Fibroblast of peridontal ligament (primary cell): ENCODE measurements at regions not wholly inside any gene's neighbourhood (a gene's known extent, or its start where the extent isn't known, plus 50 kb on each side); places are given as distances from the start of the nearest gene placed in this dataset.
"Not testable (repeated sequence)": the region's sequence is repeated elsewhere in the genome, so short reads cannot be mapped to it uniquely, and the experiment has no call there.

Experiments
- DNase-seq: peaks from one replicate; pipeline ENCODE4 v3.0.0-alpha.2; 2010; ENCODE audit errors: extremely low read depth

- peak; percentile 85 for DNase-seq
Observed at GRCh38 chr6:6724539-6725467, 136.3 kb downstream of the LY86 start.

- no peak for DNase-seq
Observed at GRCh38 chr6:6725468-6726209, 137.1 kb downstream of the LY86 start.

- no peak for DNase-seq
Observed at GRCh38 chr6:6728169-6728941, 139.8 kb downstream of the LY86 start.

DNA sequence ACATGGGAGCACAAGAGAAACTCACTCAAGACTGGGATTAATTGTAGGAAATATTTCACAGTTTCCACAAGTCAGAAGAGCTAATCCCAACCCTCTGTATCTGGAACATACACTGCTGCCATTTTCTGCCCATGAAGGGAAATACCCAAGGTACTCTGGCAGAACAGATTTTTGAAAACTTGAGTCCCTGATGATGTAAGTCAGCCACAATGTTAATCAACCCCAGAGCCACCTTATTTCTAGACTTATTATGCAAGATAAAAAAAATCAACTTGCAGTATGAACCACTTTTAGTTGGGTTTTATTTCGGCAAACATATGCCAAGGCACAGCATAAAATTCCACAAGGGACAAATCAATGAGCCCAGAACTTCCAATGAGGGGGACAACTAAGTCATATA, 141.5 kb downstream of the LY86 start:
- peak; percentile 67 for DNase-seq

DNA sequence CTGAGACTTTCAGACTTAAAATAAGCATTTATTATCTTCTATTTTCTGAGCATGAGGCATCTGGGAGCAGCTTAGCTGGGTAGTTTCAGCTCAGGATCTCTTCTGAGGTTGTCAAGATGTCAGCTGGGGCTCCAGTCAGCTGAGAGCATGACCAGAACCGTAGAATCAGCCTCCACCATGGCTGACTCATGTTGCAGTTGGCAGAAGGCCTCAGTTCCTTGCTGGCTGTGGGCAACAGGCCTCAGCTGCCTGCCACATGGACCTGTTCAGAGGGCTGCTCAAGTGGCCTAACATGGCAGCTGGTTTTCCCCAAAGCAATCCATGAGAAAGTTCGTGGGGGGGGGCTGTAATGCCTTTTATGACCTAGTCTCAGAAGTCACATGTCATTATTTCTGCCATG, 142.3 kb downstream of the LY86 start:
- DNase-seq = peak; percentile 94

DNA sequence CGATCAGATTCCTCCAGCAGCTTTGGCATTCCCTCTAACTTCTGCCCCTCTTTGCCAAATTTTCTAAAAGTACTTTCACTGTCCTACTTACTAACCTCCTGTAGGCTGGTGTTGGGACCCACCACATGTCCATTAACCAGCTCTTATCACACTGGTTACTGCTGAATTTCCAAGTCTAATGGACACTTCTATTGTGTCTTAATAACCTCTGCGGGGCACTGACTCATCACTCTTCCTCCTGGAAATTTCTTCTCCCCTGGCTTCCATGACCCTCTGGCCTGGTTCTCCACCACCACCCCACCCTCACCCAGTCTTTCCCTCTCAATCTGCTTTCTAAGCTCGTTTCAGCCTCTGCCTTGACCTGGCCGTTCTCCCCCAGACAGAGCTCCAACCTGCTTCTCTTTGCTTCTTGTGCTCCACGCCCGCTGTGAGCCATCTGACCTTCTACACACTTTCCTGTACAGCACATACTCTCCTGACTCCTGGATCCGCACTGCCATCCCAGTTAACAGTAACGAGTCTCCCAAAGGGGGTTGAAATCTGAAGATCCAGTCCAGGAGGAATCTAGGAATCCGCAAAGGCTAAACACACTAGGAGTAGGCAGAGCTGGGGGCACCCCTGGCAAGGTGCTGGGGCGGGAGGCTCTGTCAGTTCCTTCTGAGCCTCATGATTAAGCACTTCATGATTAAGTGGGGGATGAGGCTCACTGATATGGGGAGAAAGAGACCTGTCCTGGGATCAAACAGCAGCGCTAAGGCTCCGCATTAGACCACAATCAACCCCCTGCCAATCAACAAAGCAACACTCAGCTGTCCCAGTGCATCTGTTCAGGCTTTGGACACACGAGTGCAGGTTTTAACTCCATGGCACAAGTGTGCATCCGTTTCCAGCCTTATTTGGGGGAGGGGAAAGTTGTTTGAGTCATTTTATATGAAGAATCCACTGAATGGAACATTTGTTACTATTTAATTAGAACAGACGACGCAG, 146.3 kb downstream of the LY86 start:
- DNase-seq = no peak

DNA sequence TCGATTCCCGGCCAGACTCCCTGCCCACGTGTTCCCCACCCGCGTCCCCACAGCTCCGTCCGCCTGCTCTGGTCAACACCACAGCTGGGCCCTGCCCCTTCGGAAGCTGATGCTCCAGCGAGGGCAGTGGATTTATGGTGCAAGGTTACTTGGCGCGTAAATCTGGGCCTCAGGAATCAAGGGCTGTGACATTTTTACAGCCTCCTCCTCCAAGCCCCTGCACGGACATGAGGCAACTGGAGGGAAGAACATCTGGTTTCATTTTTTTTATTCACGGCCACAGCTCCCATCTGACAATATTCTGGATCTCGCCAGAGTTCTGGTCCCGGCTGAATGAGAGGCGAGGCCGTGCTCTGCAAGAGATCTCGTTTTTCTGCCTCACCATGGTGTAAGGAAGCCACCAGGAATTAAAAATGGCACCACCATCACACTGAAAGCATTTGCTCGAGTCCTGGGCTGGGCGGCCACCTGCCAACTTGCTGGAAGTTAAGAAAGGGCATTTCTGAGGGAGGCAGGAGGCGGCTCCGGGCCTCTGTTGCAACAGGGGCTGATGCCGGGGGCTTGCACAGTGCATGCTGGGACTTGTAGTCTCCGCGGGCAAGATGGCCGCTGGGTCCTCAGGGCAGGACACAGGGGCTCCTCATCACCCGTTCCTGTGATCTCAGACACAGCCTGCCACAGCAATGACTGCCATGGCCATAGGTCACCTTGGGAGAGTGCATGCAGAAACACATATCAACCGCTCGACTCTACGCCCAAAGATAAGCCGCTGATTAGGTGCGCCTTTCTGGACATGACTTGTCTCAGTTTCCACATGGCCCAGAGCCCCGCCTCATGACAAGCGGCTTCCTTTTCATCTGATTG, 148.5 kb downstream of the LY86 start:
- DNase-seq = peak; percentile 39

DNA sequence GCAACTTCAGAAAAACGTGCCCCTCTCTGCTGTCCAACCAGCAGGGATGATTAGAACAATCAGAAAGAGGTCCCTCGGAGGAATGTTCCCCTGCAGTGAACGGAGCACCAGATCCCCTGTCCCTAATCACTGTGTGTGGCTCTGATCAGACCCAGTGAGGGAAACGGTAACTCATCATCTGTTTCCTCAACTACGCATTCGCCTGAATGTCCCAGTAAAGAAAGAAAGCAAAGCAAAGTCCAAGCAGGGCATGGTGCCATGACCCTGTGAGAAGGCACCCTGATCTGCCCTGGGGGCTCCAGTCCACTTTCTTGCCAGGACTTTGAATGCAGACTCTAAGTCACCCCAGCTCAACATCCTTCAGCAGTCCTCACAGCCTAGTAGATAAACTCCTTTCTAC, 149.2 kb downstream of the LY86 start:
- DNase-seq = no peak

DNA sequence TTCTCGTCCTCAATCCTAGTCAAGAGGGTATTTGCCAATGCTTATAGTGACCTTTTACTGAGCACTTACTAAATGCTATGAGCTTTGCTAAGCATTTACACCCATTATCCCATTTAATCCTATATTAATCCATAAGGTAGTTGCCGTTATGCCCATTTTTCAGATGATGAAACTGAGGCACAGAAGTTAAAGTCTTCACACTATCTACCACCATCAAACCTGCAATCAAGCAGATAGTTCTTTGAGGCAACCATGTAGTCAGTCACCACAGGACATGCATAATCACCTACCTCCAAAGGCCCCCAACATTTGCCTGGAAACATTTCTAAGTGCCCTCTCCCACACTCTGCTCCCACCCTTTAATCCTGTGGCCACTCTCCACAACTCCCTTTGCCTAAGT, 149.6 kb downstream of the LY86 start:
- DNase-seq = no peak

GRCh38 chr6:6738922-6739716, 150.6 kb downstream of the LY86 start:
- DNase-seq = no peak

DNA sequence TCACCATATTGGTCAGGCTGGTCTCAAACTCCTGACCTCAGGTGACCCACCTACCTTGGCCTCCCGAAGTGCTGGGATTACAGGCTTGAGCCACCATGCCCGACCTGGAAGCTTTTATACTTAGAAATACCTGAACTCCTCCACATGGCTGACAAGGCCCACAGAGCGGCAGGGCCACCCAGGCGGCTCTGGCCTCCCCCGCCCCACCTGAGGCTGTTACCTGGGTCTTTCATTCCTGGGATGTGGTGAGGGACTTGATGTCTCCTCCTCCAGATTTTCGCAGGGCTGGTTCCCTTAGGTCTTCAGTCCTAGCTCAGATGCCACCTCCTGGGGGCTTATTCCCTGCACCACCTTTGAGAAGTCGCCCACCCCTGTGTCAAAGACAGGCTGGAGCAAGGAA, 152.1 kb downstream of the LY86 start:
- no peak for DNase-seq

GRCh38 chr6:6741264-6741663, 152.7 kb downstream of the LY86 start:
- no peak for DNase-seq

- no peak for DNase-seq
Observed at GRCh38 chr6:6742535-6742934, 154.0 kb downstream of the LY86 start.

- no peak for DNase-seq
Observed at GRCh38 chr6:6744551-6744950, 156.0 kb downstream of the LY86 start.

GRCh38 chr6:6745637-6746332, 157.3 kb downstream of the LY86 start:
- not testable (repeated sequence) for DNase-seq

DNA sequence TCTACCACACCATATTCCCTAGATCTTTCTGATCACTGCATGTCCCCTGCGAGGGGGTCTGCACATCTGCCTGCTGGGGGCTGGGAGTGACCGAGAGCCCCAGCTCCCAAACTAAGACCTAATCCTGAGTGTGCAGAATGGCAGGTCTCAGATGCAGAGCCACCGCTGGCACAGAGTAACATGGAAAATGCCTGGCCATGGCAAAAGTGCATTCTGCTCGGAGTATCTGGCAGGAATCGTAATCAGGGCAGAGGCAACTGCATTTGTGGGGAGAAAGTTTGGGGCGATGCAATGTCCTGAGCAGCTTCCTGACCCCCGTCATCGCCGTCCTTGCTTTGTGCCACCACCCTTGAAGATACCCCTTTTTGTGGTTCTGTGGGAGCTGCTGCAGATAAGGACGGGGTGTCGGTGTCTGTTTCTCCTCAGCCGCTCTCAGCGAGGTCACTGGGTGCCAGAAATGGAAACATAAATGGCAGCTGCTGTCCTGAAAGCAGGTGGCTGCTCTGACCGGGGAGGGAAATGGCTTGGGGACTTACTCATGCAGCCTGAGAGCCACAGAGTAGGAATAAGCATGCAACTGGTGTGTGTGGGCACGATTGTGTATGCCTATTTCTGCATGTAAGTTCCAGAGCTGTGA, 157.9 kb downstream of the LY86 start:
- DNase-seq = no peak

DNA sequence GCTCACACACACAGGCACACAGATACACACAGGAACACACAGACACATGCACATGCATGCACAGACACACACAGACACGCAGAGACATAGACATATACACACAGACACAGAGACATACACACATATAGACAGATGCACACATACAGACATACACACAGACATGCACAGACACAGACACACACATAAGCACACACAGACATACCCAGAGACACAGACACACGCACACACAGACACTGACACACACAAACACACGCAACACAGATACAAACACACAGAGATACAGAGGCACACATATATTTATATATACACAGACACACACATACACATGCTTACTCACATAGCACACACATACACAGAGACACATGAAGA, 158.4 kb downstream of the LY86 start:
- DNase-seq = no peak

DNA sequence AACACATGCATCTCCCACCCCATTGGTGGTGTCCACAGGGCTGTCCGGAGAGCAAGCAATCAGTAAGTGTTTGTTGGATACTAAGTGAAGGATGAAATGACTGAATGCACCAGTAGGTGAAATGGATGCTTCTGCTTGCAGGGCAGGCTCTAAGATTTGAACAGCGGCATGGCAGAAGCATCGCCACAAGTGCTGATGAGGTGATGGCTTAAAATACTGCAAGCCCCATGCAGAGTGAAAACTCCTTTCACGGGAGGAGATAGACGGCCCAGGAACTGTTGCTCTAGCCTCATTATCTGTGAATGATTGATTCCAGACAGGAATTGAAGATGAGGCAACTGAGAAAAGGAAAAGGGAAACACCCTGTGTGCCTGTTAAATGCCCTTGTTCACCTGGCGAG, 158.9 kb downstream of the LY86 start:
- no peak for DNase-seq
